Tibial nerve (tissue), 3 donors: ENCODE measurements at regions not wholly inside any gene's neighbourhood (a gene's known extent, or its start where the extent isn't known, plus 50 kb on each side); places are given as distances from the start of the nearest gene placed in this dataset.

Source experiments
- POLR2A ChIP-seq, 2 donors: fragments of 450-650 bp; IDR thresholded peaks; one replicate each; pipeline ENCODE4 v1.6.1; 2017; ENCODE audit warnings: antibody characterized with exemption in 2 of 2, mild to moderate bottlenecking in 2 of 2, moderate library complexity in 2 of 2
- TF ChIP-seq, protein P1 (sequence below), 5 experiments: fragments of 200-600 bp in 3 of 5; fragments of 450-650 bp in 2 of 5; sonication (generic) in 3 of 5; IDR thresholded peaks; one replicate each; pipeline ENCODE4 v1.5.1; 2016 to 2019; ENCODE audit warnings: antibody characterized with exemption in 5 of 5, mild to moderate bottlenecking in 3 of 5, moderate library complexity in 2 of 5

DNA sequence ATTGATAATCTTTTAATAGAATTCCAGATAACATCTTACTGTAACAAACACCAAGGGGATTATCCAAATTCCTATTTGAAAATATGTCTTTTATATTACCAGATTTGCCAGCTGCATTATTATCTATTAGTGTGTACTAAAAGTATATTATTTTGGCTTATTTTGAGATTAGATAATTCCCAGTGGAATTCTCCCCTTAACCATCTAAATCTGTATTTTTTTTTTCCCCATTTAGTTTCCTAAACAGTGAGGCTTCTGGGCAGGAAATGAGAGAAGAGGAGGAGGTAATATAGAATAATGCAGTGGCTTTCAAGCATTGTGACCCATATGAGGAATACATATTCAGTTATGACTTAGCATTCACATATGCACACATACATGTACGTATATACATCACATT is 53.5 kb upstream of the ABL1 start:
- TF ChIP-seq, protein P1, sequence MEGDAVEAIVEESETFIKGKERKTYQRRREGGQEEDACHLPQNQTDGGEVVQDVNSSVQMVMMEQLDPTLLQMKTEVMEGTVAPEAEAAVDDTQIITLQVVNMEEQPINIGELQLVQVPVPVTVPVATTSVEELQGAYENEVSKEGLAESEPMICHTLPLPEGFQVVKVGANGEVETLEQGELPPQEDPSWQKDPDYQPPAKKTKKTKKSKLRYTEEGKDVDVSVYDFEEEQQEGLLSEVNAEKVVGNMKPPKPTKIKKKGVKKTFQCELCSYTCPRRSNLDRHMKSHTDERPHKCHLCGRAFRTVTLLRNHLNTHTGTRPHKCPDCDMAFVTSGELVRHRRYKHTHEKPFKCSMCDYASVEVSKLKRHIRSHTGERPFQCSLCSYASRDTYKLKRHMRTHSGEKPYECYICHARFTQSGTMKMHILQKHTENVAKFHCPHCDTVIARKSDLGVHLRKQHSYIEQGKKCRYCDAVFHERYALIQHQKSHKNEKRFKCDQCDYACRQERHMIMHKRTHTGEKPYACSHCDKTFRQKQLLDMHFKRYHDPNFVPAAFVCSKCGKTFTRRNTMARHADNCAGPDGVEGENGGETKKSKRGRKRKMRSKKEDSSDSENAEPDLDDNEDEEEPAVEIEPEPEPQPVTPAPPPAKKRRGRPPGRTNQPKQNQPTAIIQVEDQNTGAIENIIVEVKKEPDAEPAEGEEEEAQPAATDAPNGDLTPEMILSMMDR (IDR thresholded peaks at IDR 0.05) = no peak
- no peak for TF ChIP-seq POLR2A (IDR thresholded peaks at IDR 0.05)
